T-cell (primary cell): ENCODE measurements at regions not wholly inside any gene's neighbourhood (a gene's known extent, or its start where the extent isn't known, plus 50 kb on each side); places are given as distances from the start of the nearest gene placed in this dataset.

Source experiments
- ATAC-seq, 4 experiments: fragments of 200-7000 bp in 3 of 4; fragments of 150-1000 bp in 1 of 4; cut with Tn5 transposase; replicated peaks in 1 of 4; 1 replicate in 3 of 4; 2 replicates in 1 of 4; pipeline ENCODE4 v1.10.0; 2021; ENCODE audit warnings: moderate library complexity in 3 of 4, mild to moderate bottlenecking in 2 of 4, moderate number of reproducible peaks in 1 of 4
- CTCF ChIA-PET, 2 donors: fragments of 300-600 bp; sonication (Branson Sonifier 250); formaldehyde crosslinking; loops; one replicate each; lab custom pipeline; 2022; ENCODE audit warnings: antibody characterized with exemption in 2 of 2; lab: Charles Lee
- POLR2A ChIA-PET, 2 donors: fragments of 300-600 bp; sonication (Branson Sonifier 250); formaldehyde crosslinking; loops; one replicate each; lab custom pipeline; 2022; ENCODE audit warnings: antibody characterized with exemption in 2 of 2; lab: Charles Lee
- DNase-seq, 35 experiments: peaks; one replicate each; pipeline versions ENCODE4 v3.0.0 to v3.0.0-alpha.2; 2013 to 2023
- H3K27ac ChIP-seq: one replicate; pipeline ENCODE4 v1.5.1; 2013; ENCODE audit warnings: low read length
- H3K27me3 ChIP-seq, 2 experiments: replicated peaks in 1 of 2; 1 replicate in 1 of 2; 2 replicates in 1 of 2; pipeline versions ENCODE4 v1.6.1 to v1.7.0; 2013; ENCODE audit warnings: low read length in 1 of 2, mixed read lengths in 1 of 2; ENCODE audit not compliant: control insufficient read depth in 2 of 2, insufficient read depth in 2 of 2; ENCODE audit errors: extremely low read depth in 1 of 2
- H3K36me3 ChIP-seq, 2 donors: 1 replicate in 1 of 2; 2 replicates in 1 of 2; pipeline versions ENCODE4 v1.6.1 to v1.7.0; 2013; ENCODE audit warnings: low read length in 1 of 2; ENCODE audit not compliant: control insufficient read depth in 2 of 2, insufficient read depth in 1 of 2; ENCODE audit errors: extremely low read depth in 1 of 2
- H3K4me1 ChIP-seq, 2 experiments: 1 replicate in 1 of 2; 2 replicates in 1 of 2; pipeline versions ENCODE4 v1.6.1 to v1.7.0; 2013; ENCODE audit warnings: low read length in 2 of 2, mixed read lengths in 1 of 2; ENCODE audit not compliant: insufficient read depth in 2 of 2, control insufficient read depth in 1 of 2; ENCODE audit errors: extremely low read depth in 1 of 2
- H3K4me3 ChIP-seq, 2 donors: 1 replicate in 1 of 2; 2 replicates in 1 of 2; pipeline versions ENCODE4 v1.5.1 to v1.7.0; 2013; ENCODE audit warnings: mild to moderate bottlenecking in 2 of 2, low read length in 1 of 2, moderate library complexity in 1 of 2; ENCODE audit not compliant: control insufficient read depth in 1 of 2; ENCODE audit errors: extremely low read depth in 1 of 2
- H3K9me3 ChIP-seq: 2 replicates; pipeline ENCODE4 v1.7.0; 2013
- H3K27ac Mint-ChIP-seq, 2 donors: one replicate each; pipeline ENCODE4 v1.8.0; 2020 to 2021; ENCODE audit warnings: mild to moderate bottlenecking in 2 of 2, mixed read lengths in 2 of 2
- H3K27me3 Mint-ChIP-seq, 2 donors: one replicate each; pipeline ENCODE4 v1.8.0; 2021 to 2022; ENCODE audit warnings: mixed read lengths in 2 of 2
- H3K36me3 Mint-ChIP-seq: one replicate; pipeline ENCODE4 v1.8.0; 2021; ENCODE audit warnings: mixed read lengths
- H3K4me1 Mint-ChIP-seq, 3 donors: one replicate each; pipeline ENCODE4 v1.8.0; 2020 to 2022; ENCODE audit warnings: mixed read lengths in 3 of 3, mild to moderate bottlenecking in 1 of 3
- H3K4me3 Mint-ChIP-seq, 3 donors: one replicate each; pipeline ENCODE4 v1.8.0; 2020 to 2022; ENCODE audit warnings: mild to moderate bottlenecking in 3 of 3, mixed read lengths in 3 of 3, moderate library complexity in 3 of 3
- H3K9me3 Mint-ChIP-seq, 3 donors: one replicate each; pipeline ENCODE4 v1.8.0; 2020 to 2022; ENCODE audit warnings: mixed read lengths in 3 of 3
- WGBS: methylation state at CpG from one replicate; pipeline ENCODE4 v1.1.5; 2013; ENCODE audit warnings: missing lambda C conversion rate; ENCODE audit not compliant: insufficient coverage; 5-methylcytosine and 5-hydroxymethylcytosine counted together

GRCh38 chr20:22268675-22269074 is 315.7 kb downstream of the FOXA2 start:
- DNase-seq, result no peak

GRCh38 chr20:22264917-22265316 is 319.5 kb downstream of the FOXA2 start:
- Mint-ChIP-seq H3K4me1 (peaks cover 0 to 4% (median 0%) of the 10 kb centered on the region in 3 donors), H3K36me3 (no peaks in the 10 kb centered on the region), H3K27ac (no peak overlapping the region), H3K4me3 (no peak overlapping the region), H3K27me3 (no peaks in the 10 kb centered on the region), H3K9me3 (peaks cover 0 to 13% (median 6%) of the 10 kb centered on the region in 3 donors)
- ChIA-PET CTCF (no interaction called here), POLR2A (no interaction called here)
- H3K27me3 ChIP-seq, result no peaks in the 10 kb centered on the region
- no peak overlapping the region for H3K27ac ChIP-seq
- H3K36me3 ChIP-seq, result no peaks in the 10 kb centered on the region
- no peak overlapping the region for H3K4me3 ChIP-seq
- no peak for DNase-seq
- no peaks in the 10 kb centered on the region for H3K4me1 ChIP-seq
- no peaks in the 10 kb centered on the region for H3K9me3 ChIP-seq
- WGBS, result no CpG with 5 or more reads among the region's 4 CpGs
- no peak for ATAC-seq

More at GRCh38 chr20:22268675-22269074, 315.7 kb downstream of the FOXA2 start:
- Histone ChIP-seq H3K9me3 (no peaks in the 10 kb centered on the region), H3K36me3 (no peaks in the 10 kb centered on the region), H3K27me3 (no peaks in the 10 kb centered on the region), H3K4me3 (no peak overlapping the region), H3K4me1 (no peaks in the 10 kb centered on the region), H3K27ac (no peak overlapping the region)
- Mint-ChIP-seq H3K36me3 (no peaks in the 10 kb centered on the region), H3K9me3 (peaks cover 3 to 13% (median 4%) of the 10 kb centered on the region in 3 donors), H3K4me3 (no peak overlapping the region), H3K4me1 (peaks cover 0 to 4% (median 0%) of the 10 kb centered on the region in 3 donors), H3K27ac (no peak overlapping the region), H3K27me3 (no peaks in the 10 kb centered on the region)
- ChIA-PET POLR2A (interaction anchor here in 1 of 2 donors (0.6 kb wide), 1 partner anchor 12 kb away, joined by 3 read pairs; no protein-coding TSS in a partner anchor), CTCF (no interaction called here)
- ATAC-seq, result no peak
- WGBS, result no CpG with 5 or more reads among the region's 2 CpGs

- no peak for DNase-seq
- no peak overlapping the region for H3K4me3 ChIP-seq
- WGBS, result 100% methylated on average over 1 of the region's 1 CpG
- Mint-ChIP-seq H3K9me3 (peaks cover 0 to 6% (median 3%) of the 10 kb centered on the region in 3 donors), H3K27me3 (no peaks in the 10 kb centered on the region), H3K4me1 (no peaks in the 10 kb centered on the region), H3K27ac (no peak overlapping the region), H3K4me3 (no peak overlapping the region), H3K36me3 (no peaks in the 10 kb centered on the region)
- ChIA-PET CTCF (no interaction called here), POLR2A (no interaction called here)
- no peak overlapping the region for H3K27ac ChIP-seq
- H3K27me3 ChIP-seq, result no peaks in the 10 kb centered on the region
- no peaks in the 10 kb centered on the region for H3K4me1 ChIP-seq
- H3K9me3 ChIP-seq, result no peaks in the 10 kb centered on the region
- no peaks in the 10 kb centered on the region for H3K36me3 ChIP-seq
- no peak for ATAC-seq
Observed at GRCh38 chr20:22260506-22260905, 323.9 kb downstream of the FOXA2 start.

GRCh38 chr20:22257912-22258311 is 326.5 kb downstream of the FOXA2 start:
- Histone ChIP-seq H3K4me1 (no peaks in the 10 kb centered on the region), H3K36me3 (no peaks in the 10 kb centered on the region), H3K4me3 (no peak overlapping the region), H3K27me3 (no peaks in the 10 kb centered on the region), H3K9me3 (no peaks in the 10 kb centered on the region), H3K27ac (no peak overlapping the region)
- ChIA-PET CTCF (no interaction called here), POLR2A (no interaction called here)
- H3K27me3 Mint-ChIP-seq, result no peaks in the 10 kb centered on the region
- peaks cover 2 to 3% (median 3%) of the 10 kb centered on the region in 3 donors for H3K9me3 Mint-ChIP-seq
- H3K27ac Mint-ChIP-seq, result no peak overlapping the region
- DNase-seq (no peak), ATAC-seq (no peak)
- no CpG with 5 or more reads among the region's 6 CpGs for WGBS
- H3K4me1 Mint-ChIP-seq, result no peaks in the 10 kb centered on the region
- no peak overlapping the region for H3K4me3 Mint-ChIP-seq
- H3K36me3 Mint-ChIP-seq, result no peaks in the 10 kb centered on the region

- no peak overlapping the region for H3K27ac Mint-ChIP-seq
- WGBS, result 16% methylated on average over 3 of the region's 5 CpGs
- H3K4me3 ChIP-seq, result no peak overlapping the region
- H3K4me1 Mint-ChIP-seq, result no peaks in the 10 kb centered on the region
- POLR2A ChIA-PET, result no interaction called here
- no peaks in the 10 kb centered on the region for H3K36me3 ChIP-seq
- DNase-seq (no peak), ATAC-seq (no peak)
- H3K9me3 Mint-ChIP-seq, result peaks cover 0 to 2% (median 0%) of the 10 kb centered on the region in 3 donors
- H3K27me3 ChIP-seq, result no peaks in the 10 kb centered on the region
- H3K36me3 Mint-ChIP-seq, result no peaks in the 10 kb centered on the region
- CTCF ChIA-PET, result no interaction called here
- no peak overlapping the region for H3K27ac ChIP-seq
- no peak overlapping the region for H3K4me3 Mint-ChIP-seq
- no peaks in the 10 kb centered on the region for H3K27me3 Mint-ChIP-seq
- no peaks in the 10 kb centered on the region for H3K9me3 ChIP-seq
- H3K4me1 ChIP-seq, result no peaks in the 10 kb centered on the region
Observed at GRCh38 chr20:22248051-22248667, 336.2 kb downstream of the FOXA2 start.

GRCh38 chr20:22245139-22245538 is 339.2 kb downstream of the FOXA2 start:
- Mint-ChIP-seq H3K4me3 (no peak overlapping the region), H3K27me3 (no peaks in the 10 kb centered on the region), H3K36me3 (no peaks in the 10 kb centered on the region), H3K4me1 (no peaks in the 10 kb centered on the region), H3K27ac (no peak overlapping the region), H3K9me3 (peaks cover 0 to 2% (median 0%) of the 10 kb centered on the region in 3 donors)
- CTCF ChIA-PET, result no interaction called here
- POLR2A ChIA-PET, result no interaction called here
- Histone ChIP-seq H3K36me3 (no peaks in the 10 kb centered on the region), H3K9me3 (no peaks in the 10 kb centered on the region), H3K4me3 (no peak overlapping the region), H3K4me1 (no peaks in the 10 kb centered on the region), H3K27me3 (no peaks in the 10 kb centered on the region), H3K27ac (no peak overlapping the region)
- ATAC-seq (no peak), DNase-seq (no peak)
- 80% methylated on average over 1 of the region's 3 CpGs for WGBS
